GM19239 (cell line): ENCODE measurements at regions not wholly inside any gene's neighbourhood (a gene's known extent, or its start where the extent isn't known, plus 50 kb on each side); places are given as distances from the start of the nearest gene placed in this dataset.
A peak's percentile ranks its signal among the peaks of the same experiment; 100 is the strongest.

ENCODE experiments used
- DNase-seq: peaks from one replicate; pipeline ENCODE4 v3.0.0; 2011; ENCODE audit warnings: low spot score; ENCODE audit not compliant: insufficient read length
- FAIRE-seq: peaks from 2 replicates; lab custom pipeline; 2011; peaks lifted over from hg19 to GRCh38; lab: Jason Lieb, UNC

DNA sequence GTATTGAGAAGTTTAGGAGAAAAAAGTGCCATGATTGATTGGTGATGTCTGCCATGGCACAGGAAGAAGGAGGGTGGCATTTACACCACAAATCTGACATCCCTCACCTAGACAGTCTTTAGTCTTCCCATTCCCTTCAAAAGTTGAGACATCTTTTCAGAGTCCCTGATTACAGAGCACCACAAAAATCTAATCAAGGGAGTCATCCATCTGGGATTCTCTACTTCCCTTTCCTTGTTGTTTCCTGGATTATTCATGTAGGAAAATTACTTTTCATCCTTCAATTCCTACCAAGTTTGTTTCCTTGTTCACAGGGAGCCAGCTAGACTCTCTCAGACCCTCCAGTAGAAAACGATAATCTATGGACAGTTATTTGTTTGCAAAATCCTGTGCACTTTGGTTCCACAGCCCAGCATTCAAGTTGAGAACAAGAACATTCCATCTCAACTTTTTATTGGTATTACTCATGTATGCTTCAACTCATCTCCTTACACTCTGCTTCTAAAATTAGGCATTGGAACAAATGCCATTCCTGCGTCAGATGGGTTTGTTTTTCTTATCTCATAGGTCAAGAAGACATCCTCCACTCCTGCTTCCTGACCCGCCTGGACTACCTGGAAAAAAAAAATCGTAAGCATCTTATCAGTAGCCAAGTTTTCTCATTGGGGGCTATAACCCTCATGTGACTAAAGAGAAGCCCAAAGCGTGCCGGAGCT lies 259.9 kb downstream of the FOXO1 start:
- FAIRE-seq: no peak
- no peak for DNase-seq

DNA sequence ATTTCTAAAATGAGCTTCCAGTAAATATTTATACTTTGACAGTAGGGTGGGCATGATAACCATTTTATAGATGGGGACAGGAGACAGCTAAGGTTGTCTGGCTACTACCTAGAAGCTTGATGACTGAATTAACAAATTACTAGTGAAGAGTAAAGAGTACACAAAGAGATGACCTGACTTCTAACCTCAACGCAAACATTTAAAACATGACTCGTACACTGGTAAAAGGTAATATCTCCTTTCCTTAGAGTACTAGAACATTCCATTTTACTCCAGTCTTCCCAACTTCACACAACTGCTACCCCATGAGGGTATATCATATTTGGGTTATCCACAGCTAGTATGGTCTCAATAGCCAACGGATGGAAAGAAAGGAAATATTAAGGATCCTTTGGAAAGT lies 258.9 kb downstream of the FOXO1 start:
- FAIRE-seq: no peak
- DNase-seq: no peak

DNA sequence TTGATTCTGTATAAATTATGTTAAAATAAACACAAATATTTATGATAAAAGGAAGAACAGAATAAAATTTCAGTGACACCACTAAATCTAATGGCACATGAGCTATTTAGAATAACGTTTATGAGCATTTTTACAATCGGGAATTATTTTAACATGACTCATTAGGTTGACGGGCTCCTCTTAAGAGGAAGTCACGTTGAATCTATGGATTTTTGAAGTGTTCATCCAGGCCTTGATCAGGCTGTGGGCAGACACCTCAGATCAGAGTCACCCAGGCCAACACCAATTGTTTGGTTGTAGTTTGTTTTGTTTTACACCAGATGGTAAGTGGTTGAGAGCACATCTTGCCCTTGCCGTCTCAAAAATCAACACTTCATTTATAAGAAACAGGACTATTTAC lies 257.8 kb downstream of the FOXO1 start:
- DNase-seq: no peak
- no peak for FAIRE-seq

DNA sequence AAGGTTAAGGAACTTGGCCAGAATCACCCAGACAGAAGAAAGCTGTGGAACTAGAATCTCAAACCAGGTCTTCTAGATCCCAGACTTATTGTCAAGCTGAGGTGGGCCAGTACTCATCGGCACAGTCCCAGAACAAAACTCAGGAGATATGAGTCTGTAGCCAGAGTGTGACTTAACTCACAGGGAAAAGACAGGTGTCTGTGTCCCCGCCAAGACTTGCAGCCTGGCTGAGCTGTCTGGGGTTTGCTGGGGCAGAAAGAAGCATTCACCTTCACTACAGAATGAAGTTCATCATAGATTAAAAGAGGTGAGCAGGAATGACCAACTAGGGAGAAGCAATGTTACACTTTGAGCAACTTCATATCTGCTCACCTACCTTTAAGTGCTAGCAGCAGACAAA lies 257.2 kb downstream of the FOXO1 start:
- no peak for DNase-seq
- FAIRE-seq: no peak

DNA sequence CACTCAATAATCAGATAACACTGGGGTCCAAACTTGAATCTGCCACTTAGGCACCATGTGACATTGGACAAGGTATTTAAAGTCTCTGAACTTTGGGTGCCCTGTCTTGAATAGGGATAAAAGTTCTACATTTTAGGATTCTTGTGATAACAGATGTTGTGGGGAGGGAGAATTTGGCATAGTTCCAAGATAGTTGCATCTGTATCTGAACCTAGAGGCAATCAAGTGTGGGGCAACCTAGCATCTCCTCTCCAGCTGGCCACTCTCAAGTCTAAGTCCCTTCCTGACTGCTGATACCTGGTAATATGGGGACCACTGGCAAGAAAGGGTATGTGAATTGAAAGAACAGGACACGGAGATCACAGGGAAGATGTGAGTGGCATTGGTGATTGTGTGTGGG lies 256.1 kb downstream of the FOXO1 start:
- DNase-seq: no peak
- no peak for FAIRE-seq

DNA sequence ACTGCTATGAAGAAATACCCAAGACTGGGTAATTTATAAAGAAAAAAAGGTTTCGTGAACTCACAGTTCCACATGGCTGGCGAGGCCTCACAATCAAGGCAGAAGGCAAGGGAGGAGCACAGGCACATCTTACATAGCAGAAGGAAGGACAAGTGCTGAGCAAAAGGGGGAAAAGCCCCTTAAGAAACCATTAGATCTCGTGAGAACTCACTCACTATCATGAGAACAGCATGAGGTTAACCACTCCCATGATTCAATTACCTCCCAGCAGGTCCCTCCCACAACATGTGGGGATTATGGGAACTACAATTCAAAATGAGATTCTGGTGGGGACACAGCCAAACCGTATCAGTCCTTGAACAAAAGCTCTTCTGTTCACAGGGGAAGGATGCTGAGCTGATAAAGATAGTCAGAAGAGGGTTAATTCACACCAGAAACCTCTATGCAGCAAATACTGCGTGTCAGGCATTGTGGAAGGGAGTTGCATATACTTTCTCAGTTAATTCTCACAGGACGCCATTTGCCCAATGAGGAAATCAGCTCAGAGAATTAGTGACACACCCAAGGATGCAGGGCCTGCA lies 246.2 kb downstream of the FOXO1 start:
- no peak for DNase-seq
- no peak for FAIRE-seq

DNA sequence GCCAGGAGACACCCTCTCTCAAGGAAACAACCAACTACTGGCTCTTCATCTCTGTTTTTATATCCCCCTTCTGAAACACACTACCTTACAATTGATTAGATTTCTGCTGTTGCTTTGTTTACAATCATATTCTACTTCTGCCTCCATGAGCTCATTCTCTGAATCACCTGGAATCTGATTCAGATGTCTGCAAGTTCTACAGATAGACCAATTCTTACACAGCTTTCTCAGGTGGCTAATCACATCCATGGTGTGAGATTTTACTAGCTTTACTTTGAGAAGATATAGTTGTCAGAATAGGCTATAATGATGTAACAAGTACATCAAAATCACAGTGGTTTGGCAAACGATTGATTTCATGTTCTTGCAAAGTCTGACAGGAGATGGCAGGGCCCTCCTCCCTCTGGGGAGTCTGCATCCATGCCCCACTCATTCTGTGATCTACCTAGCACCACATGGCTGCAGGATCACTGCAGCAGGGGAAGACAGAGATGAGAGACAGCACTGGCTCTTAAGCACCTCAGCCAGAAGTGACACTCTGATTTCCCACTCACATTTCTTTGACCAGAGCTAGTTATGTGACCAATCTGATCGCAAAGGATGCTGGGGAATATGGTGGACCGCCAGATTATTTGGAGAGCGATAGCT lies 243.7 kb downstream of the FOXO1 start:
- DNase-seq: no peak
- FAIRE-seq: no peak

DNA sequence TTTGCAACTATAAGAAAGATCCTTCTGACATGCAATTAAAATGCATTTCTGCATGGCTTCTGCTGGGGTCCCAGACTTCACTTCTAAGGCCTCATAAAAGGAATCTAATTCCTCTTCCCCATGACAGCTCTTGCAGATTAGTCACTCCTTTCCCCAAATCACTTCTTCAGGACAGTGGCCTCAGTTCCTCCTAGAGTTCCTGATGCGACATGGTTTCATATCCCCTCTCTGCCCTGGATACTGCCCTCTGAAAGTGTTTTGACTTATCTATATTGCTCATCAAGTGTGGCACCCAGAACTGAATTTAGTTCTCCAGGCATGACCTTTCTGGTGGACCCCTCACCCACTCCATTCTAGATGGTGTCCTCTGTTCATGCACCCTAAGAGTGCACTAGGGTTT lies 238.1 kb downstream of the FOXO1 start:
- FAIRE-seq (no peak), DNase-seq (no peak)

DNA sequence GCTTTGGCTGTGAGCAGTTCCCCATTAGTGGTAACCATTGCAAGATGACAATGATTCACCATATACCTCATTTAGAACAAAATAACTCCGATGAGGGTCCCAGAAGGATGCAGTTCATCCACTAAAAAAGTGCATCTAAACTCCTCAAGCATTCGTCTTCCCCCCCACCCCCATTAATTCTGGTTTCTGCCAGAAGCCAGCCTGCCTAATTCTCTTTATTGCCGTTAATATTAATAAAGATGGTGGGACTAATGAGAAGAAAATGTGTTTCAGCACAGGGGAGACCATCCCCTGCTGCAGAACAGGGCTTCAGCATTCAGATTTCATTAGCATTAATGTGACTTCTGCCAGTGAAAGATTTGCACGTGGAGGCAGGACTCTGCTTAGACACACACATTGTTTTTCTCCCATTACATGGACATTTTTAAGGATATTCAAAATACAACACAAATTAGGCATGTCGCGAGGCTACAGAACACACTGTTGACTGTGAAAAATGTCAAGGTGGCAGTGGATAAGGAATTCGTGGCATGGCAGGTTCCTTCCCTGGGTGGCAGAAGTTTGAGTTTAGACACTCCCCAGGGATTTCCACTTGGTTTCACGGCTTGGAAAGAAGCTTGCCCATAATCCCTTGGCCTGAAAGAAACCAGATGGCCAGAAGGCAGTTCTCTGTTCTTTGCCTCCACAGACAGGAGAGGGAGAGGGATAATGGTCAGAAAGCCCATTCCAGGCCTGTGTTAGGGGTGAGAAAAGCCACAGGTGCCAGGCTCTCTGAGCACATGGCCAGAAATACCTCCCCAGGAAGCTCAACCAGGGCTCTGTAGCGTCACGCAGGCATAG lies 236.5 kb downstream of the FOXO1 start:
- DNase-seq: no peak
- FAIRE-seq: peak; percentile 48

DNA sequence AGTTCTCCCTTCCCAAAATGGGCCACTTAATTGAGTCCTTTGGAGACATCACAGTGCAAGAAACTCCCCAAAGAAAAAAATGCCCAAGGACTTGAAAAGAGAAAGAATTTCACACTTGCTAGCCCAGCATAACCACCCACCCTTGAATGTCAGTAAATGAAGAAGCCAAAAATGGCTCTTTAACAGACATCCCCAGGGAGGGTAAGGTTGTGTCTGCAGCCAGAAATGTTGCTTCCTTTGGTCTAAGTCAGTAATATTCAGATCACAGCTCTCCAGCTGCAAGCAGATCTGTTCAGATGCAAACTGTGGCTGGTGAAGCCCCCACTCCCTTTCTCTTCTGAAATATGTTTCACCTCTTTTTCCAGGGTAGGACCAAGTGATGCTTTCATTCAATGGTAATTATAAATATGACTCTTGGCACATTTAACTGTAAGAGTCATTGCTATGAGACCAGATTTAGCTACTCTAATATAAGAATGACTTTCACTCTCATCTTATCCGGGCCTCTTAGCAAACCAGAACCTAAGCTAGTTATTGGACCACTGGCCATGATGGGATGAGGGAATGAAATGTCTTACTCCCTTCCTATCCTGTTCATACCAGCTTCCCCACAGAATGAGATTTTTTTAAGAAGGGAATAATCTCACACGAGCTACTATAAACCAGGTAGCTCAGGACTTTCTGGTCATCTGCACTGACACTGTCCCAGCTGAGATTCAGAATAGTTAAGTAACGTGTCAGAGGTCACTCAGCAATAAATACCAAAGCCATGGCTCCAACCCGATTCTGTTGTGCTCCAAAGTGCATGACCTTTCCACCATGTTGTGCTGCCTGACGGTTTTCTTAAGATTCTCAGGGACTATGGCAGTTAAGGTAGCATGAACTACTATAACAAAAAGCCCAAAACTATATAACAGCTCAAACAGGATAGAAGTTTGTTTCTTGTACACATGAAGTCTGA lies 234.1 kb downstream of the FOXO1 start:
- DNase-seq (no peak), FAIRE-seq (peak; percentile 90)

DNA sequence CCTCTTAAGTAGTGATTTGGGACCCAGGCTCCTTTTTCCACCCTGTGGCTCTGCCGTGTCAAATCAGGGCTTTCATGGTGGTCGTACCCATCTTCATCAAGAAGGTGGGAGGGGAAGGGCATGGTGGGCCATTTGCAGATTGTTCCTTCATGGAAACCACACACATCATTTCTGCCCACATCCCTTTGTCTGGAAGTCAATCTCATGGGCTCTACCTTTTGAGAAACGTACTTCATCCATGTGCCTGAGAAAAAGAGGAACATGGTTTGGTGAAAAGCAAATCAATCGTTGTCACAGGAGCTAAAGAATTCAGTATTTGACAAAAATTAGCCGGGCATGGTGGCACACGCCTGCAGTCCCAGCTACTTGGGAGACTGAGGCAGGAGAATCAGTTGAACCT lies 233.4 kb downstream of the FOXO1 start:
- FAIRE-seq (peak; percentile 26), DNase-seq (no peak)

DNA sequence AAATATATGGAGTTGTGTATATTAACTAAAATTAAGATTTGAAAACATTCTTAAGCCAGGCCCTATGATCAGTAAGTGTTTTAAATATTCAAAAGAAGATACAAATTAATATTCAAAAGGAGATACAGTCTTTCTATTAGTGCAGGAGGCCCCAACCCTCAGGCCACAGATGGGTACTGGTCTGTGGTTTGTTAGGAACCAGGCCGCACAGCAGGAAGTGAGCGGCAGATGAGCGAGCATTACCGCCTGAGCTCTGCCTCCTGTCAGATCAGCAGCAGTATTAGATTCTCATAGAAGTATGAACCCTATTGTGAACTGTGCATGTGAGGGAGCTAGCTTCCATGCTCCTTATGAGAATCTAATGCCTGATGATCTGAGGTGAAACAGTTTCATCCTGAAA lies 232.9 kb downstream of the FOXO1 start:
- DNase-seq: no peak
- no peak for FAIRE-seq

DNA sequence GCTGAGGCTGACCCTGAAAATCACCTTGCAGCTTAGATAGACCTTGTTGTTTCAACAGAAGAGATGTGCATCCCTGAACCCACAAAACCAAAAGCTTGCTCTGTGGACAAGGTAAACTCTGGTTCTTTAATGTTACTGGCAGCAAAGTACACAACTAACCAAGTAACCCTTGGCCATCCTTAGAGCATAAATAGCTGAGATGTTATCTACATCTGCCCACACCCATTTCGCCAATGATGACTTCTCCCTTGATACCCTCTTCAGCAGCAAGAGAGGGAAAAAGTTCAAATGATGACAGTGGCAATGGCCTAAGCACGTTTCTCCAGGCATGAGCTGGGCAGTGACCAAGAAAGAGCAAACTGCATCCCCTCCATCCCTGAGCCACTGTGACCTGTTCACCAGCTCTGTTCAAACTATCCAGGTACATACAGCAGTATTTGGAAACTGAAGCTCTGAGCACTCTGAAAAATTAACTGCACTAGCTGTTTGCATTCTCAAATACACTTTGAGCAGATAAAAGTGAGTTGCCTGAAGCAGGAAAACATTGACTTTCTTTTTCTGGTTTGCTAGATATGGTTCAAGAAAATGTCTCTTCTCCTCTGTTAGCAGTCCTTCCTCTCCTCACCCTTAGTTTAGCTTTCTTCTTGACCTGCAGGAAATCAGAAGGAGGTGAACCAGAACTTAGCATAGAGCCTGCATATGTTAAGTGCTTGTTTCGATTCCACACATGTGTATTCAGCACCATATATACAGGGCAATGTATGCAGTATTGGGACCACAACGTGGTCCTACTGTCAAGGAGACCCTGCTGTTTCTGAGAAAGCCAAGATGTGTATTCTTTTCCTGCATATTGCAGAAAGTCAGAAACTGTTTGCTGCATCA lies 231.7 kb downstream of the FOXO1 start:
- DNase-seq (no peak), FAIRE-seq (peak; percentile 48)

DNA sequence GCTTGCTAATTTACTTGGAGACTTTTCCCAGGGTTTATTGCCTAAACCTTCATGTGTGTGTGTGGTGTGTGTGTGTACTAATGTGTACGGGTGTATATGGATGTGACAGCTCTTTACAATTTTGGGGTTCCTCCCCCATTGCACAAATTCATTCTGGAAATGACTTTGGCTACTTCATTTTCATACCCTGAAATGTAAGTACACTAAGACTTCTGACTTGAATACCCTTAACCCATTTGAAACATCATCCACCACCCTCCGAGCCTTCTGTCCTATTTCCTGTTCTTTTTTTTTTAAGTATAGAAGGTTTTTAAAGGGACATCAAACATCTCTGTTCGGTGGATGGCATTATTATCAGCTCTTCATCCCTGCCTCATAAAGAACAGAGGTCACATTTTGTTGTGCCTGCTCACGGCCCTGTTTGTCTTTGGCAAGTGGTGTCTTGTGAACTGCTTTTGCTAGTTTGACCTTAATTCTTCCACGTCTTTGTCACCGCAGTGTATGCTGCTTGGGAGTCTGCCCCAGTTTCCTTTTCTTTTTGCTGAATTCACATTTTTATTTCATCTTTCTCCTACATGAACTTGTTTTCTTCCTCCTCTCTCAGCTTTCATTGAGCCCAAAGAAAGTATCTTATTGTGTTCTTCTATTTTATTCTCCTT lies 228.3 kb downstream of the FOXO1 start:
- no peak for FAIRE-seq
- DNase-seq: no peak

DNA sequence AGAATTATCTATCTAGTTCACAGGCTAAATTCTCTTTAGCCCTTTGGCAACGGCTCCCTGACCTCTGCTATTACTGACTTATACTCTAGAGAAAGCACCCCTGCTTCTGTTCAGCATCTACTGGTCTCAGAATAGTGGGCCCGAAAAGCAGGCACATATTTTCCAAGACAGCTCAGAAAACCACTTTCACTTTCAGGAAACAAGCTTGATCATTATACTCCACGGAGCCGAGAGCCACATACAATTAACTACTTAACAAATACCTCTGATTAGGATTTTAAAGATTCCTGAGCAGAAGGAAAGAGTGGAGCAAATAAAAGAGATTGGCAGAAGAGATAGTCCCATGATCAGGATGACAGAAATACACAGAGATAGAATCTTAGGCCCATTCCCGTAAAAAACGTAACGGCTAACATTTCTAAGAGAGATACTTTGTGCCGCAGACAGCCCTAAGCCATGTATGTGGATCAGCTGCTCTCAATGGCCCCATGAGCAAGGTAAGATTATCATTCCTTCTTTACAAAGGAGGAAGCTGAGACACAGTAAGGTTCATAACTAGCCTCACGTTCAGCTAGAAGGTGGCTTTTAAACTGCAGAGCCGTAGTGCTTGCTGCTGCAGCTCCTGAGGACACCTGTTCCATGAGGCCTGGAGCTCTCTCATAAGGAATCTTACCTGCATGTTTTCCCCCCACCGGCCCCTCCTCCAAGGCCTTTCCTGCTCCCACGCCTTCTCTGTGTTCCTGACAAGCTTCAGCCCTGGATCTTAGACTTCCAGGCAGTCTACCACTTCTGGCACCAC lies 227.2 kb downstream of the FOXO1 start:
- FAIRE-seq (peak; percentile 45), DNase-seq (no peak)

DNA sequence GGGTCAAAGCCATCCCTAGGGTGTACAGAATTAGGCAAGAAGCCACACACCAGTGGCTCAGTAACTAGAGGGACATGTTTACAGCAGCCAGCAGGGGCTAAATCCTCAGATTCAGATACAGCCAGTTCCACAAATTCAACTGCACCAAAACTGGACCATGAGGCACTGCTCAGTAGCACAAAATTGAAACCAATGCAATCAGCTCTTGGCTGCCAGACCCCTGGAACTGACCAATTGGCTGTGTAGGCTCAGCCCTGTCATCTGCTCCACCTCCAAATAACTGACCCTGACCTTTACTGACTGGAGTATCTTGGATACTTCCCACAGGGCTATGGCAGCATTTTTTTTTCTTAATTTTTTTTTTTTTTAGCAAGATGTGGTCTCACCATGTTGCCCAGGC lies 226.5 kb downstream of the FOXO1 start:
- FAIRE-seq: no peak
- no peak for DNase-seq

DNA sequence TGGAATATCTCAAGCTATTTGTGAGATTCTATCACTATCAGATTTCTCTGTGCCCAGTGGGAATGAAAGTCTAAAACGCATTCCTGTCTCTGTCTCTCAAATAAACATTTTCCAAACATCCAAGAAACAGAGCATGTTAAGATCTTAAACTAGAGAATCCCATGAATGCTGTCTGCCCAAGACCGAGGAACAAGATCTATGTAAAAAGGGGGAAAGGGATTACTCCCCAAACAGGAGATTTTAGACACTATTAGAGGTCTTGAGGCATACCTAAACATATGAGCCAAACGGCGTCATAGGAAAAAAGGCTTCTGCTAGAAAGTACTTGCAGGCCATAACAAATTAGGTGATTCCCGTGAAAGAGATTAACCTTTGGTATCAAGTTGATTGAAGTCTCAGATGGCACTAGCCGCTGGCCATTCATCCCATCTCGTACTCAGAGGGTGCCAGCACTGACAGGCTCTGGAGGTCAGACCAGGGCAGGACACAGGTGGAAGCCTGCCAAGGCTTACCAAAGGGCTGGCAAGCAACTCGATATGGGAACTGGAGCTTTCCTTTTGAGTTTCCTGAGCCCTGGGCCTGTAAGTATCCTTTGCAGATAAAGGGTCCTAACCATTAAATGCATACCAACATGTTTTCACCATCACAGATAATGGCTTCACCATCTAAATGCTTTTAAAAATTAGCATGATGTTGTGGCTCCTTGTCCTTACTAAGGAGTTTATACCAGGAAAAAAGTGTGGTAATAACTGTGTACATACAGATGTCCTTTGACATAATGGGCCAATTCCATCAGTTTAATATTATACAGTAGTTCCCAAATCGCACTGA lies 225.2 kb downstream of the FOXO1 start:
- no peak for FAIRE-seq
- DNase-seq: no peak
